Fibroblast of villous mesenchyme (primary cell): ENCODE measurements at regions not wholly inside any gene's neighbourhood (a gene's known extent, or its start where the extent isn't known, plus 50 kb on each side); places are given as distances from the start of the nearest gene placed in this dataset.

Source experiments
- DNase-seq: peaks from one replicate; pipeline ENCODE4 v3.0.0-alpha.2; 2010; ENCODE audit warnings: low read depth
- H3K4me3 ChIP-seq: 2 replicates; pipeline ENCODE4 v1.5.1; 2011; ENCODE audit warnings: low read depth, mild to moderate bottlenecking, low read length
- TF ChIP-seq, protein P1 (sequence below): IDR thresholded peaks from 2 replicates; pipeline ENCODE4 v1.5.1; 2012; ENCODE audit warnings: low read depth, mild to moderate bottlenecking, low read length; ENCODE audit not compliant: insufficient read depth

DNA sequence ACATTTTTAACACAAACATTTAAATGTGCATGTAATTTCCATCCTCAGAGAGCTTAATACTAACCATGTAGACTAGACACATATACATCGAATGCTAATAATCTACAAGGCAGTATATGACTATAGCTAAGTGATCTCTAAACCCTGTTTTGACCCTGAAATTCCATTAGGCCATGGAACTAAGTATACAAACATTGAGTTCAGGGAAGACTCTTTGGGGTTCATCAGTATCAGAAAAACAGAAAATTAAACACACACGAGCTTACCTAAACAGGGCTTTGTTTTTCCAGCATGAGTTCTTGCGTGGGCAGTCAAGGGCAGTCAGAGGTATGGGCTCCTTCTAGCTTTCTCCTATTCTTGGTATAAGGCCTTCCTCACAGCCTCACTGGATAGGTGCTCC is 106.0 kb upstream of the COPS8 start:
- TF ChIP-seq, protein P1, sequence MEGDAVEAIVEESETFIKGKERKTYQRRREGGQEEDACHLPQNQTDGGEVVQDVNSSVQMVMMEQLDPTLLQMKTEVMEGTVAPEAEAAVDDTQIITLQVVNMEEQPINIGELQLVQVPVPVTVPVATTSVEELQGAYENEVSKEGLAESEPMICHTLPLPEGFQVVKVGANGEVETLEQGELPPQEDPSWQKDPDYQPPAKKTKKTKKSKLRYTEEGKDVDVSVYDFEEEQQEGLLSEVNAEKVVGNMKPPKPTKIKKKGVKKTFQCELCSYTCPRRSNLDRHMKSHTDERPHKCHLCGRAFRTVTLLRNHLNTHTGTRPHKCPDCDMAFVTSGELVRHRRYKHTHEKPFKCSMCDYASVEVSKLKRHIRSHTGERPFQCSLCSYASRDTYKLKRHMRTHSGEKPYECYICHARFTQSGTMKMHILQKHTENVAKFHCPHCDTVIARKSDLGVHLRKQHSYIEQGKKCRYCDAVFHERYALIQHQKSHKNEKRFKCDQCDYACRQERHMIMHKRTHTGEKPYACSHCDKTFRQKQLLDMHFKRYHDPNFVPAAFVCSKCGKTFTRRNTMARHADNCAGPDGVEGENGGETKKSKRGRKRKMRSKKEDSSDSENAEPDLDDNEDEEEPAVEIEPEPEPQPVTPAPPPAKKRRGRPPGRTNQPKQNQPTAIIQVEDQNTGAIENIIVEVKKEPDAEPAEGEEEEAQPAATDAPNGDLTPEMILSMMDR = no peak
- no peak for DNase-seq
- H3K4me3 ChIP-seq = no peak overlapping the region

- TF ChIP-seq, protein P1 = no peak
Measured at GRCh38 chr2:236980961-236981360, 104.7 kb upstream of the COPS8 start.

DNA sequence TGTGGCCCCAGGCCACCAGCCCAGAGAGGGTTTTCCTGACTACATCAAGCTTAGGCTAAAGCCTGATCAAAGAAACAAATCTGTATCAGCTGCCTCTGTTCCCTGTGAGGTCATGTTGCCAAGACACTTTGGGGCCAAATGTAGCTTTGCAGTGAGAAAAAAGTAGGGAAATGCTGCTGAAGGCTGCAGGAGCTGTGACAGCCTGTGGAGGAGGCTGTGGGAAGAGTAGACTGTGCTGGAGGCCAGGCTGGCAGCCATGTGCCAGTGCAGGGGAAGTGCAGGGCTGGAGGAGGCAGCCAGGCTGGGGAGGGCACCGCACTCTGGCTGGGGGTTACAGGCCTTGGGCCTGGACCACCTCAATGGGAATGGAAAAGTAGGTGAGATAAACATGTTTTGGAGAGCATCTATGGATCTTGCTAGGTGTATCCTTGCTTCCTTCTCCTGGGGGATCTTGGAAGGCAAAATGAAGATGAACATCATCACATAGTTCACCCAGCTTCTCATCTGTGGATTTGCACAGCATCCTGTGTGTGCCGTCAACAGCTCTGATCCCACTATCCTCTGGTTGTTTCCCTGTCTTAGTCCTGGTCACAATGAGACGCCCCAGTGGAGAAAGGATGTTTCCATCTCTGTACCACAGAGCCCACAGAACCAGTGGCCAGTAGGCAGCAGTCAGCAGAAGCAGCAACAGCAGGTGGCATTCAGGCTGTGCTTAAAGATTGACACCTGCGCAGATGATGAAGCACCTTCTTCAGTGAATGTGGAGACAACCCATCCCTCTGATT is 103.8 kb upstream of the COPS8 start:
- no peak for DNase-seq
- no peak overlapping the region for H3K4me3 ChIP-seq
- TF ChIP-seq, protein P1 = no peak

More at GRCh38 chr2:236980961-236981360, 104.7 kb upstream of the COPS8 start:
- no peak for DNase-seq
- no peak overlapping the region for H3K4me3 ChIP-seq

GRCh38 chr2:236982693-236983455 is 102.8 kb upstream of the COPS8 start:
- DNase-seq = no peak
- TF ChIP-seq, protein P1 = no peak
- H3K4me3 ChIP-seq = no peak overlapping the region

- no peak for DNase-seq
- TF ChIP-seq, protein P1 = no peak
- H3K4me3 ChIP-seq = no peak overlapping the region
Measured at GRCh38 chr2:236984046-236984445, 101.6 kb upstream of the COPS8 start.

DNA sequence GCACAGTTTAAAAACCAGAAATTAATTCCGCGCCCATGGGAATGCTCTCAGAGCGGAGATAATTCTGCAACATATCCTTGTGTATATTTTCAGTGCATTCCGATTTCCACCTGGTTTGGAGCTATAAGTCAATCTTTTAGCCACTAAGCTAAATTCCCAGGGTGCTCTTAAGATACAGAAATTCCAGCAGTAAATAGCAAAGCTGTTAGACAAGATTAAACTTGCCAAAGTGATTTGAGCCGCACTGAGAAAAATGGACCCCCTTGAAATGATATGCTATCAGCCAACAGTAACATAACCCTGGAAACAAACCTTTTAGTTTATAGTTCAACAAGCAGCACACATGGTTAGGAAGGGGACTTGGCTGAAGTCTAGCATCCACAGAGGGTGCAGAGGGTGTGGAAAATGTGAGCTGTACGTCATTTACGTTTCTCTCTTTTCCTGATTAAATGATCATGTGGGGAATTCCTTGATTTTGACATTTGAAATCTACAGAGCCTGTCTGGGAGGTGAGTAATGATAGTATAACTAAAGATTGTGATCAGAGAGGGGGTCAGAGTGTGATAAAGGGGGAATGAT is 99.8 kb upstream of the COPS8 start:
- TF ChIP-seq, protein P1 = no peak
- DNase-seq = no peak
- no peak overlapping the region for H3K4me3 ChIP-seq
